ENCODE measurements at regions not wholly inside any gene's neighbourhood (a gene's known extent, or its start where the extent isn't known, plus 50 kb on each side); places are given as distances from the start of the nearest gene placed in this dataset.

DNA sequence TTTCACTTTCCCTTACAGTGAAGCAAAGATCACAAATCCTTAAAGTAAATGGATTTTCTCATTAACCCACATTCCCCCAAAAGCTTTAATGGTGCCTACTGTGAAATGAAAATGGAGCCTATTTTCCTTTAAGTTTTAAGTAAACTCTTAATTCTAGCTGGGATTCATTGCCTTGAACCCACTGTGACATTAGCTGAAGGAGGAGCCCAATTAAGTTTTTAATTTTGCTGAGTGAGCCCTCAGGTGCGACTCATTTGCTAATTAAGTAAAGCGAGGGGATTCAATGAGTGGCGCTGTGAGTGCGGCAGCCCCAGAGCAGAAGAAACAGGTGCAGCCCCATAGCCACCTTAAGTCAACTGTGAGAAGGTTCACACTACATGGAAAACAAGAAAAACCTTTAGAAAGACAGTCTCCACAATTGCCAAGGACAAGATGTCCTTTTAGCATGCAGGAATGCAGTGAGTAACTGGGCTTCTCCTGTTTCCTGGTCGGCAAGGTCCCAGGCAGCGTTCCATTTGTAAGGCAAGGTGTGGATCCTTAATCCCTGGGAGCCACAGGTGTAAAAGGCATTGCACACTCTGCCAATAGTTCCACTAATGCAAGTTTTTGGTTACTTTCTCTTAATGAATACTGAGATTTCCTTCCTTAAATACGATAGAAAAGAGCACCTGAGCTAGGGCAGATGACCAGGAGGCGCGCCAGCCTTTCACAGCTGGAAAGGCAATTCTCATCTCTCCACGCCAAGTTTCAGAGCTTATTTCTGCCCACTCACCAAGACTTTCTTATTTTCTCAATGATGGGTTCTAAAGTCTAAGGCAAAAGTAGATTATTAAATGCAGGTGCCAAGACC is 87.7 kb downstream of the TMEM18 start:
- TF ChIP-seq, protein P1, sequence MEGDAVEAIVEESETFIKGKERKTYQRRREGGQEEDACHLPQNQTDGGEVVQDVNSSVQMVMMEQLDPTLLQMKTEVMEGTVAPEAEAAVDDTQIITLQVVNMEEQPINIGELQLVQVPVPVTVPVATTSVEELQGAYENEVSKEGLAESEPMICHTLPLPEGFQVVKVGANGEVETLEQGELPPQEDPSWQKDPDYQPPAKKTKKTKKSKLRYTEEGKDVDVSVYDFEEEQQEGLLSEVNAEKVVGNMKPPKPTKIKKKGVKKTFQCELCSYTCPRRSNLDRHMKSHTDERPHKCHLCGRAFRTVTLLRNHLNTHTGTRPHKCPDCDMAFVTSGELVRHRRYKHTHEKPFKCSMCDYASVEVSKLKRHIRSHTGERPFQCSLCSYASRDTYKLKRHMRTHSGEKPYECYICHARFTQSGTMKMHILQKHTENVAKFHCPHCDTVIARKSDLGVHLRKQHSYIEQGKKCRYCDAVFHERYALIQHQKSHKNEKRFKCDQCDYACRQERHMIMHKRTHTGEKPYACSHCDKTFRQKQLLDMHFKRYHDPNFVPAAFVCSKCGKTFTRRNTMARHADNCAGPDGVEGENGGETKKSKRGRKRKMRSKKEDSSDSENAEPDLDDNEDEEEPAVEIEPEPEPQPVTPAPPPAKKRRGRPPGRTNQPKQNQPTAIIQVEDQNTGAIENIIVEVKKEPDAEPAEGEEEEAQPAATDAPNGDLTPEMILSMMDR (IDR thresholded peaks at IDR 0.05; ENCODE audit: extremely low read depth, missing control alignments): no peak
- DNase-seq (ENCODE audit: low spot score): no peak

DNA sequence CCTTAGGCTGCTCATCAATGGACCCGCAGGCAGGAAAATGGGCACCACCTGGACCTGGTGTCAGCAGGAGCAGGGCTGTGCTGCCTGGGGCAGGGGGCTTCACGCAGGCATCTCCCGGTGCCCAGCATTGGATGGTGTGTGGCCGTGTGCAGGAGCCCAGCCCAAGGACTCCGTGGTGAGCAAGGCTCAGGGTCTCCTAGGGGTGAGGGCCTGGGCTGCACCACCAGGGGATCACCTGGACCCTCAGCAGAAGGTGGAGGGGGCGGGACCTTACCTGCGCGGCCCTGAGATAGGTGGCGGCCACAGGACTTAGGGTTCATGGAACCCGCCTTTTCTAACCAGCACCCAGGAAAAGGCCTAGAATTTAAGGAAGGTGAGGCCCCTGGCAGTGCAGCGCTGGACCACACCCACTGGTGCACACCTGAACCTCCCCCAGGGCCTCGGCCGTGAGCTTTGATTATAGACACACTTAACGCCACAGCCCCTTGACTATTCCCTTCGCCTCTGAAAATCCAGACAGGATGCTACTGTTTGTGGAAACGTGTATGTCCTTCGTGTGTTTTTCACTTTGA is 89.0 kb downstream of the TMEM18 start:
- TF ChIP-seq, protein P1 (IDR thresholded peaks at IDR 0.05; ENCODE audit: extremely low read depth, missing control alignments): no peak
- DNase-seq (ENCODE audit: low spot score): no peak

DNA sequence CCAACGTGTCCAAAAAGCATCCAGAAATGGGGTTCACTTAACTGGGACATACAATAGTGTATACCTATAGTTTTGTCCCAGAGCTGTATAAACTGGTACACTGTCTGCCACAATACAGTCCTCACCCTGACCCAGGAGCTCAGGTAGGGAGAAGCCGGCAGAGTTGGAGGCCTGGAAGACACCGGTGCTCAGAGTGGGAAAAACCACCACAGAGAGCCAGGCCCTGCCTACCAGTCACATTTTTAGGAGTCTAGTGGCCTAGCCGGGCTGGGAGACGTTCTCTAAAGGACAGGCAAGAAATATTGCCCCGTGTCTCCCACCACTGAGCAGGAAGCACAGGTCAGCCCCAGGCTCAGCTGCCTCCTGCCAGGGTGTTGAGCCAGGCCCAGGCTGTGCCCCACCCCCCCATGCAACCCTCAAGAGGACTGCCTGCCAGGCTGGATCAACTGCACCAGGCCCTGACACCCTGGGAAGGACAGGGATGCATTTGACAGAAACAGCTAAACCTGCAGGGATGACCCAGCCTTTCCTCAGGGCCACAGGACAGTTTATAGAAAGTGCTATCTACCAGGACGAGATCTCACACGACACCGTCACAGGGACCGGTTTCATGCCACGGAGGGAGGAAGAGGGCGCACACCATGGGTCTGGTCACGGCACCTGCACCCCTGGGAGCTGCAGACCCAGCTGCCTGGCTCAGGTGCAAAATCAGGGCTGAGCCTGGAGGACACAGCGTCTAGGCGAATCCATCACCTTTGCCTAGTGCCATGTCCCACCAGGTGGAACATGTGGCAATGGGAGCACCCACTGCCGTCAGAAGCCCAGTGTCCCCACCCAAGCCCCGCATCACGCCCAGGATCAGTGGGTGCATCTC is 89.9 kb downstream of the TMEM18 start:
- no peak for DNase-seq (ENCODE audit: low spot score)
- TF ChIP-seq, protein P1 (IDR thresholded peaks at IDR 0.05; ENCODE audit: extremely low read depth, missing control alignments): no peak

DNA sequence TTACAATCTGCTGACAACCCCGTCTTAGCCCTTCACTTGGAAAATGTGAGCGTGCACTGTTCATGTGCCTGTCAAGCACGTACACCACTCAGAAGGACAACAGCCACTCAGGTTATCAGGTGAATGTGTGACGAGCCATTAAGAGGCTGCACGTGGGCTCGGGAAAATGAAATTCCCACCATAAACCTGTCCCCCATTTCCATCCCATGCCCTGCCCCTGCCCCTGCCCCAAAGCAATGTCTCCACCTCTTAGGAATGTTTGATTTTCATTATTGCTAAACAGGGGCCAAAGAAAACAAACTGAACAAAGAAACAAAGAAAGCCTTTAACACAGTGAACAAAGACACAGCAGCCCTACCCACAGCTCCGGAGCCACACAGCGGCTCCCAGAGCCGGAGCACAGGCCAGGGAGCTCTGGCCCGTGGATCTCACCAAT is 90.5 kb downstream of the TMEM18 start:
- DNase-seq (ENCODE audit: low spot score): no peak
- TF ChIP-seq, protein P1 (IDR thresholded peaks at IDR 0.05; ENCODE audit: extremely low read depth, missing control alignments): no peak

DNA sequence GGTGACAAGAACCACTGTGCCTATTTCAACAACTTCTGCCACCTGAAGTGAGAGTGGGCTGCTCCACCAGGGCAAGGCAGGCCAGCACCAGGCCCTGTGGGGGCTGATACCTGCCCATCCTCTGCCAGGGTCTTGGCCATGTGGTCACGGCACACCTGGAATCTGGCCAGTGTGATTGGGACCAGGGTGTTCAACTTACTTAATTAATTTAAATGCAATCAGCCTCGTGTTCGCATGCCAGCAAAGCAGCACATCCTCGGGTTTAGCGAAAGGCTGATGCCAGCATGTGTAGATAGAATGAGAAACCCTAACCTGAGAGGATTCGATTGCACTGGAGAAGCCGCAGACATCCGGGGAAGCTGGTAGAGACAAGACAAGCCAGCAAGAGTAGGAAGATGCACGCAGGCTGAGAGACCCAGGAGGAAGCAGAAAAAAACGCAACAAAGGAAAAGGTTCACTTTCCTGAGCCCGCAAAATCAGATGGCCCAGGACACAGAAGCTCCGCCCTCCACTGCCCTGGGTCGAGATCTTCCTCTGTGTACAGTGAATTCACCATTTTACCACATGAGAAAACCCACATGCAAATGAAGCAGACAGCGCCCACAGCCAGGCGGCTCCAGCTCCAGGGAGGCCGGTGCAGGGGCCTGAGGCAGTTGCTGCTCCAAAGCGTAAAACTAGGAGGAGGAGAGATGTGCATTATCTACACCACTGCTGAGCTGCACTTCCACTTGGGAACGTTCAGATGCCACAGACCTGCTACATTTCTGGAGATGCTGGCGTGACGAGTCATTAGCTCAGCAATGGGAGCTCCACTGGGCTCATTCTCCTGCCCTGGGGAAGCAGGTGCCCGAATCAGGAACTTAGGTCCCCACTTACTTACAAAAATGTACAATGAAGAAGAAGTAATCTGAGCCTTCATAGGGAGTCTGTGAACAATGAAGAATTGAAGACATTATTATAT is 92.1 kb downstream of the TMEM18 start:
- no peak for DNase-seq (ENCODE audit: low spot score)
- TF ChIP-seq, protein P1 (IDR thresholded peaks at IDR 0.05; ENCODE audit: extremely low read depth, missing control alignments): no peak

DNA sequence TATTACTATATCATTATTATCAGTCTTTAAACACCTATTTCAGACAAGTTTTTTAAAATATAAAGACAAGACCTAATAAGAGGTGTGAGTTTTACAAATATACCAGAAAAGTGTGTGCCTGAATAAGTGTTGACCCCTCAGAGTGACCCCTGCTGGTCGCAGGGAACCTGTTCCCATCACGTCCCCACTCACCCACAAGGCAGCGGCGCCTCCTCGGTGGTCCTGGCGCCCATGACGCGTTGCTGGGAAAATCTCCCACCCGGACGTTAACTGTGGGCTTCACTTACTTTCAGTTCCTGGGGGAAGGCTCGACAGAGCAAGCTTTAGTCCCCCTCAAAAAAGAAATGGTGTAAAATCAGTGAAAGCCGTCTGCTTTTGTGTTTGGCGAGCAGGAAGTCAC is 93.5 kb downstream of the TMEM18 start:
- TF ChIP-seq, protein P1 (IDR thresholded peaks at IDR 0.05; ENCODE audit: extremely low read depth, missing control alignments): no peak
- no peak for DNase-seq (ENCODE audit: low spot score)

Data from GM20000 (cell line).